Endometrium (tissue), 2 donors: ENCODE measurements at regions not wholly inside any gene's neighbourhood (a gene's known extent, or its start where the extent isn't known, plus 50 kb on each side); places are given as distances from the start of the nearest gene placed in this dataset.
"Not testable (repeated sequence)": the region's sequence is repeated elsewhere in the genome, so short reads cannot be mapped to it uniquely, and the experiment has no call there.

ENCODE experiments used
- FAIRE-seq: peaks from 2 replicates; lab custom pipeline; 2012; peaks lifted over from hg19 to GRCh38; lab: Jason Lieb, UNC
- donor health status: control.
- donor health status: control.

DNA sequence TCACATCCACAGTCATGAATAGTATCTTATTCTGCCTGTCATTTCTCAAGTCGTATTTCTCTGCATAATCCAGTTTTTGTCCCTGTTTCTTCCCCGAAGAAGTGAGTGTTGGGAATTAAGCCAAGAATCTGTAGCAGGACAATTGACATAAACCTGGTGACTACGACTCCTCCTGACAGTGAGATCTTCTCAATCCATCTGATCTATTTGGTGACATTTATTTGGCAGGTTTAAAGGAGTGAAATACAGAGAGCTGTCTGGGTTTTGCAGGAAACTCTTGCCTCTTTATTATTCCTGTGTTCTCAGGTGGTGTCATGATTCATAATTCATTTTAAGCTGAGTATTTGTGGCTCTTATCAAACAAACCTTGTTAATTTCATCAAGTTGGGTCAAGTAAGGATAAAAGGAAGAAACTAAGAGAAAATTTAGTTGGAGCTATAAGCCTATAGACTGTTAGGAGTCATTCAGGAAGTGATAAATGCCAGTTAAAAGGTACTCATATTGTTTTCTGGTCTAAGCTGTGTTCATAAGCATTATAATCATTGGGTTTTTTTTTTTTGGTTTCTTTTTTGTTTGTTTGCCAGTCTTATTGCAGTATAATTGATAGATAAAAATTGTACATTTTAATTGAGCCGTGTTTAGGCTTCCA, 95.9 kb upstream of the PCSK1 start:
- FAIRE-seq, result no peak

DNA sequence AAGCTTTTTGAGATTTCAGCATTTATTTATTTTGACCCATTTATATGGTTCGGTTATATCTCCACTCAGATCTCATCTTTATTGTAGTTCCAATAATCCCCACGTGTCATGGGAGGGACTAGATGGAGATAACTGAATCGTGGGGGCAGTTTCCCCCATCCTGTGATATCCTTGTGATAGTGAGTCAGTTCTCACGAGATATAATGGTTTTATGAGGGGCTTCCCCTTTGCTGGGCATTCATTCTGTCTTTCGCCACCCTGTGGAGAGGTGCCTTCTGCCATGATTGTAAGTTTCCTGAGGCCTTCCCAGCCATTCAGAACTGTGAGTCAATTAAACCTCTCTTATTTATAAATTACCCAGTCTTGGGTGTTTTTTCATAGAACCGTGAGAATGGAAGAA, 96.5 kb upstream of the PCSK1 start:
- FAIRE-seq, result no peak

DNA sequence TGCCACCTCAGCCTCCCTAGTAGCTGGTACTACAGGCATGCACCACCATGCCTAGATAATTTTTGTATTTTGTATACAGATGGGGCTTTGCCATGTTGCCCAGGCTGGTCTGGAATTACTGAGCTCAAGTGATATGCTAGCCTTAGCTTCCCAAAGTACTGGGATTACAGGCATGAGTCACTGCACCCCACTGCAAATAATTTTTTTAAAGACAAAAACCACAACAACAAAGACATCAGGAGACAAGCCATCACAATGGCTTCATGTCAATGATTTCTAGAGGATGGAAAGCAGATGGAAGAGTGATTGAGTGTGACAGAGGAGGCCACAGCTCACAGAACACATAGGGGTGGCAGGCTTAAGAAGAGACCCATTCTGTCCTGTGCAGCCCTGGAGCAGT, 97.9 kb upstream of the PCSK1 start:
- no peak for FAIRE-seq

DNA sequence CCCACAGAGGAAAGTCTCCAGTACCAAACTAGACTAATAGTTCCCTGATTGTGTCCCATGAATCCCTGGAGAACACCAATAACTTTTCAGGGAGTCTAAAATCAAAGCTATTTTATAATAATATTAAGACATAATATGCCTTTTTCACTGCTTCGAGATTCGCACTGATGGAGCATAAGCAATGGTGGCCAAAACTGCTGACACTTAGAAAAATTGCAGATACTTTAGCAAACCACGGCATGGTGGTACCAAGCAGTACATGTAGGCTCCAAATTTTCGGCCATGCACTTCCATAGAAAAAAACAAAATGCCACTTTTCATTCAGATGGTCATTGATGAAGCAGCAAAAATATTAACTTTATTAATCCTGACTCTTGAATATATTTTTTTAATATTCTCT, 100.3 kb upstream of the PCSK1 start:
- FAIRE-seq, result no peak

DNA sequence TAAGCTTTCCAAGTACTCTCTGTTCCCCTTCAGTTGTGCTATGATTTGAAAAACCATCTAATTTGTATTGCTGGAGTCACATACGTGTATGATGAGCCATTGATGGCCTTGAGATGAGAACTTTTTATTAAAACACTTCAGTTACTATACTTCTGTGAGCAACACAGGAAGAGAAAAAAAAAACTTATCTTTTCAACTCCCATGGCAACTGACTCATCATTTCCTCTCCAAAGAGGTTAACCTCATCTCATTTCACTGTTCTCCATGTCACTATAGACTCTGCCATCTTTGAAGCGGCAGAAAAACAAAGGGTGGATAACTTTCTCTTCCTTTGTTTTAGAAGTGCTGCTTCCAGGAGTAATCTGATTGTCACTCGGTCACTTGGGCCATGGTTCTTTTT, 104.3 kb upstream of the PCSK1 start:
- no peak for FAIRE-seq

DNA sequence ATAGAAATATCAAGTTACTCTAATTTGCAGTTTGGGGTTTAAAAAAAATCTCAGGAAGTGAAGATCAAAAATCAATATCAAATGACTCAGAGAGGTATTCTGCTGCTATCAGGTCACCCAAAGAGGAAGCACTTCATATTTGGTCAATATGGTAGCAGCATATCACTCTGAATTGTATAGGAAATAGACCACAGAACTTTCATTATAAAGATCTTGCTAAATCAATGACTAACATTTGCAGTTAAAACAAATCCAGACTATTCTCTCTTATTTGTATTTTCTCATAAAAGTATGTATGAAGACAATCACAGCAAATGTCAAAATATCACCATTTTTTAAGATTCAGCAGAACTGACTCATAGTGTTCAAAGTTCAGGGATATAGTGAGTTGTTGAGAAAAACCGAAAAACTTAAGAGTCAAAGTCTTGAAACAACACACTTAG, 105.8 kb upstream of the PCSK1 start:
- FAIRE-seq, result no peak

DNA sequence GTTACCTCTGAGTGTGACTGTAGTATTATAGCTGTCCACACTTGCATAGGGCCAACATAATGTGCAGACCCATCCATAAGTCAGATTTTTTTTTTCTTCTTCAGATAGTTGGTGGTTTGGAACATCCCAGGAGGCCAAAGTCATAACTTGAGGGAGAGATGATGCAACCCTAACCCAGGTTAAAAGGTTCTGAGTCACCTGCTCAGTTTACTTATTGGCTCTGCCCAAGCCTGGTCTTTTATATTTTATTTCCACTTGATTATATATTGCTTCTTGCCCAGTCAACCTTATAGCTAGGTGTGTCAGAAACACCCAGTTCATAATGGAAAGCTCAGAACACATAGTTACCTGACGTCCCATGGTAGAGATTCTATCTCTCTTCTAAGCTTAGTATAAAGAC, 113.1 kb upstream of the PCSK1 start:
- FAIRE-seq, result no peak

DNA sequence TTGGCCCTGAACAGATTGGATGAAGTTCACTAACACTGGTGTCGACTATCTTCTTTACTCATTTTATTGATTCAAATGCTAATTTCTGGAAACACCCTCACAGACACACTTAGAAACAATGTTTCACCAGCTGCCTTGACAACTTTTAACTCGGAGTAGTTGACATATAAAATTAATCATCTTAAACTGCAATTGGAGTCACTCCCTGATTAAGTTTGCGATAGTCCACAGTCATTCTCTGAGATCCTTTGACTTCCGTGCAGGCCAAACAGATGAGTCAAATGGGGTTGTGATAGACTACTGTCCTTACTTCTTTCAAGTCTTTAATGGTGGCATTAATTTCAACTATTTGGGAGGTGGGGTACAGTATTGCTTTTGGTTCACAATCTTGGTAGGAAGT, 114.4 kb upstream of the PCSK1 start:
- FAIRE-seq, result no peak

DNA sequence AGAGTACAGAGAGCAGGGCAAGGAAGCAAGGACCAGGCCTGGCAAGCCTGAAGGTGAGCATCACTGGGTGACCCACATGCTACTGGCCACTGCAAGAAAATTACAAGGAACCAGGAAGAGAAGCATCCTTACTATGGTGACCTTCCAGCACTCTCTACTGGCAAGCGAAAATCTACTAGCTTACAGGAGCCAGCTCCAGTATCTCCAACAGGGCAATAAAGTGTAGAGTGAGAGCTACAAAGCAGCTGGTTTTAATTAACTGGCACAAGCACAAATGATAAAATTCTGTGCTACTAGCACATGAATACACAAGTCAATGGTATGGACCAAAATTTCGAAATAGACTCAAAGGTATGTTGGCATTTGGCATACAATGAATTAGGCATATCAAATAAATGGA, 113.3 kb upstream of the CAST start:
- FAIRE-seq, result no peak

DNA sequence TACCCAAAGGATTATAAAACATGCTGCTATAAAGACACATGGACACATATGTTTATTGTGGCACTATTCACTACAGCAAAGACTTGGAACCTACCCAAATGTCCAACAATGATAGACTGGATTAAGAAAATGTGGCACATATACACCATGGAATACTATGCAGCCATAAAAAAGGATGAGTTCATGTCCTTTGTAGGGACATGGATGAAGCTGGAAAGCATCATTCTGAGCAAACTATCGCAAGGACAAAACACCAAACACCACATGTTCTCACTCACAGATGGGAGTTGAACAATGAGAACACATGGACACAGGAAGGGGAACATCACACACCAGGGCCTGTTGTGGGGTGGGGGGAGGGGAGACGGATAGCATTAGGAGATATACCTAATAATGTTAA, 101.3 kb upstream of the CAST start:
- FAIRE-seq, result not testable (repeated sequence)

DNA sequence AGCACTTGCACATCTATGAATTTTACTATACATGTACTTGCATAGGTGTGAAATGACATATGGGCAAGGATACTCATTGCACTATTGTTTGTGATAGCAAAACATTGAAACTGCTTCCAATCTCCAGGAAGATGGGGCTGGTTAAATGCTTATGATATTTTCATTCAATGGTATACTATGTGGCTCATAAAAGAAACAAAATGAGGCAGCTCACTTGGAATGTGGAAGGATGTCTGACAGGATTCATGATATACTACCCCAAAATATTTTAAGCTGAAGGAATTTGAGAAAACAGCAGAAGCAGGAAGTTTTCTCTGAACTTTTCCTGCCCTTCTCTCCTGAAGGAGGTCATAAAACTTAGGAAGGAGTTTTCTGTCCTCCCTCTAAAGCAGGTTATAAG, 99.6 kb upstream of the CAST start:
- no peak for FAIRE-seq

DNA sequence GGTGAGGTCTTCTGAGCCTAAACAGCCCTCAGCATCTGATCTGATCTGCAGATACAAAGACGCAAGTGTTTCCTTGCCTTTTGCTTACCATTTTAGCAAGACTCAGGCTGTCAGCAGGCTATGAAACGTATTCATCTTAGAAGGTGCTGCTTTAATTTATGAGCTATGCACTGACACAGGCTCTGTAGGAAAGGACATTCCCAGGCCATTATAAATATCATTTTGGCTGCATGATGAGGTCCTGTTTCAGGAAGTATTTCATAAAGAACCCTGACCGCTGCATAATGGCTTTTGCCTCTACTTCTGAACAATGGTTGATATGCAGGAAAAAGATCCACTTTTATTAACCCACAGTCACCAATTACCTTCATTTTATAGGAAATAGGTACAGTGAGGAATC, 98.4 kb upstream of the CAST start:
- no peak for FAIRE-seq

DNA sequence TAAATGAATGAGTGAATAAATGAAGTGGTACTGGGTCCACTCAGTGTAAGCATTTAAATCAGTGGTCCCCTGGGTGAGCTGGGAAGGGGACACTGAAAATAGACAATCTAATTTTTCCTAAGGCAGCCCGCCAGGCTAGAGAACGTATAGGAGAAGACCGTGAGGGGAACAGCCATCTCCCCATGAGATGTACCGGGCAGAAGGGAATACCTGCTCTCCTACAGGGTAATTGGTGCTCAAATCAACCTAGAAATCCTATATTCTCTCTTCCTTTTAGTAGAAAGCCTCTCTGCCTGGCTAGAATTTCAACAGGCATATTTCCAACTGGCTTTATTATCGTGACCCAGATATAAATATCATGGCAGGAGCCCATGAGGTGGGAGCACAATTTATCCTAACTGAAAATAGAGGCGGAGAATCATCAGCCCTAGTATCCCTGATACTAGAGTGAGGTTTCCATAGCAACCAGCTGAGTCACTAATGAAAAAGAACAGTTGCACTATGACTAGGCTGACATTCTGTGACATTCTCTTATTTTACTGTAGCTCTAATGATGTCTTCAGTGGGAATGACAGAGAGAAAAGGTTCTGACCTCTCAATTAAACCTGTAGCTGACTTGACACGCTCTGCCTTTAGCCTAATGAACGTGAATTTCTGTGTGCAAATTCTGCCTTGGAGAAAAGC, 96.5 kb upstream of the CAST start:
- FAIRE-seq, result no peak

DNA sequence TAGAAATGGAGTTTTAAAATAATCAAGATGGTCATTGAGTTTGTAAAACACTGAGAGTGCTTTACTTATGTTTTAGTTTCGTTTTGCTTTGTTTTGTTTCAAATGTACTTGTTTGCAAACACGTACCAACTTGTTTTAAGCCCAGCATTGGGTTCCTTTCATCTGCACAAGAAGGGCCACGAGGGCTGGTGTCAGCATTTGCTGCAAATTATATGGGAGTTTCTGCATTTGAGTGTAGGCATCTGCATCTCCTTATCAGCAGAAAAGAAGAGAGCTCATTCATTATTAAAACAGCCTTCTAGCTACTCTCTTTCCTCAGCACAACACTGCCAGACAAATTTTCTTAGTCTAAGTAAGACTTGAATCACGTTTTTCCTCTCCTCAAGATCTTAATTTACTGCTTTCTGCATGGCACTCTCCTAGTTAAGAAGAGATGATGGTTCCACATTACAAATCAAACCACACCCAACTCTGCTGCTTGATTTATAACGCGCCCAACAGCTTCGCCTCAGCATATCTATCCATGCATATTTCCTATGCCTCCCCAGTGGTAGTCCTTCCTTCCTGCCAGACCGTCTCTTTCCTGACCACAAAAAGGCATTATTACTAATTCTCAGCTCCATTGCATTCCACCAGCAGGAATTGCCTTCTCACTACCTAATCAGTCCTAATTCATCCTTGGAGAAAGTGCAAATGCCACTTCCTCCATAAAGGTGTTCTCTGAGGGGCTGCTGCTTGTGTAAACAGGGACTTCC, 95.2 kb upstream of the CAST start:
- FAIRE-seq, result no peak

DNA sequence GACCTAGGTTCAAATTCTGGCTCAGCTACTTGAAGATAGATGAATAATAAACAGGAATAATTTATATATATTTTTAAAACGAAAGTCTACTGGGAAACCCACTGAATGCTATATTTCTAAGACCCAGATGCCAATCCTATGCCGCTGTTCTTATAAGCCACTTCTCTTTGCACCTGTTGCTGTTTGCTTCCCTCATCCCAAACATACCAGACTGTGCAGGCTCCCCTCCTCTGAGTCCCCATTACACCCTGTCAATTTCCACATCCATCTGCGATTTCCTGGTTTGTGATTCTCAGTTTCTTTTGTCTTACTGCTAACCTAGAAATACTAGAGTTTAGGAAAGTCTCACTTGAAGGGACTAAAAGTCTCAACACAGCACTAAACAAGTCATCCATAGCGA, 92.8 kb upstream of the CAST start:
- no peak for FAIRE-seq

DNA sequence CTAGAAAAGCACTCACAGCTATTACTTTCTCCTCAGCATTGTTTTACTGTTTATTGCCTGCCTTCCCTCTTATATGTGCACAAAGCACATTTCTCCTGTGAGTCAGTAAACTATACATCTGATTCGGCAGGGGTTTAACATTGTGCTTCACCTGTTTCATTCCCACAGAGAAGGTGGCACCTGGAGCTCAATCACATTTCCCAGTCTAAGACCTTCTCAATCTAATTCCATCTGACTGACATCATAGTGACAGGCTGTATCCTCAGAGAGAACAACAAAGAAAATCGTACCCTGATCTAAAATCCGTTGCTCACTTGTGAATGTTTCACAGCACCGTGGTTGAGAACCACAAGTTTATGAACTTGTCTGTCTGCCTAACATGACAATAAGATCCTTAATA, 92.4 kb upstream of the CAST start:
- FAIRE-seq, result no peak

DNA sequence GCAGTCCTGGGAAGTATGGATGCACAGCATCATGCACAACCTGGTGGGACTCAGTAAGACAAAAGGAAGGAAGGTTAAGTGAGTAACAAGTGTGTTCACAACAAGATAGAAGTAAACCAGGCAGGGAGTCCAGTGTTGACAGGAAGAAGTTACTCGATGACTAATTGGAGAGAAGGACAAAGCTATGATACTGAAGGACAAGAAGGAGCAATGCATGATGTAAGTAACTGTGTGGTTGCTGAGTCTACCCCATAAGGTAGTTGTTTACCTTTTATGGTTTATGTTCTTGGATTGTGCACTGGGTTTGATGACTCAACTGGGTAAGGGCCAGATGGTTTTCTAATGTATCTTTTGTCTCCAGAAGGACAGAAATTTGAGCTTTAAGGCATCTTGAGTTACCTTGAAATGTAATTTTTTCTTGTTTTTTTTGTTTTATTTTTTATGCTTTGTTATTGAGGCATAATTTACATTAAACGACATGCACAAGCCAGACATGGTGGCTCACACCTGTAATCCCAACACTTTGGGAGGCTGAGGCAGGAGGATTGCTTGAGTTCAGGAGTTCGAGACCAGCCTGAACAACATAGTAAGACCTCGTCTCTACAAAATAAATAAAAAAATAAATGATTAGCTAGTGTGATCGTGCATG, 89.2 kb upstream of the CAST start:
- FAIRE-seq, result no peak

DNA sequence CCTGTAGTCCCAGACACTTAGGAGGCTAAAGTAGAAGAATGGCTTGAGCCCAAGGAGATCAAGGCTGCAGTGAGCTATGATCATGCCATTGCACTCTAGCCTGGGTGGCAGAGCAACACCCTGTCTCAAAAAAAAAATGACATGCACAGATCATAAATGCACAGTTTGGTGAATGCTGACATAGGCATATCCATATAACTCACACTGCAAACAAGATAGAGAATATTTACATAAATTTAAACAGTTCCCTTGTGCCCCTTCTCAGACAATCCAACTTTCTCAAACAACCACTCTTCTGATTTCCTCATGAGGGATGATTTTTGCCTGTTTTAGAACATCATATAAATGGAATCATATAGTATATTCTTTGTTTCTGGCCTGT, 88.7 kb upstream of the CAST start:
- FAIRE-seq, result no peak

DNA sequence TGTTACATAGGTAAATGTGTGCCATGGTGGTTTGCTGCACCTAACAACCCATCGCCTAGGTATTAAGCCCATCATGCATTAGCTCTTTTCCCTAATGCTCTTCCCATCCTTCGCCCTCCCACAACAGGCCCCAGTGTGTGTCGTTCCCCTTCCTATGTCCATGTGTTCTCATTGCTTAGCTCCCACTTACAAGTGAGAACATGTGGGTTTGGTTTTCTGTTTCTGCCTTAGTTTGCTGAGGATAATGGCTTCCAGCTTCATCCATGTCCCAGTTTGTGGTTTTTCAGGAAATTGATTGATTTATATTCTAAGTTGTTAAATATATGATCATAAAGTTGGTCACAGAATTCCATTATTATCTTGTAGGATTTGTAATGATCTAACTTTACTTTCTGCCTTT, 85.3 kb upstream of the CAST start:
- FAIRE-seq, result no peak

DNA sequence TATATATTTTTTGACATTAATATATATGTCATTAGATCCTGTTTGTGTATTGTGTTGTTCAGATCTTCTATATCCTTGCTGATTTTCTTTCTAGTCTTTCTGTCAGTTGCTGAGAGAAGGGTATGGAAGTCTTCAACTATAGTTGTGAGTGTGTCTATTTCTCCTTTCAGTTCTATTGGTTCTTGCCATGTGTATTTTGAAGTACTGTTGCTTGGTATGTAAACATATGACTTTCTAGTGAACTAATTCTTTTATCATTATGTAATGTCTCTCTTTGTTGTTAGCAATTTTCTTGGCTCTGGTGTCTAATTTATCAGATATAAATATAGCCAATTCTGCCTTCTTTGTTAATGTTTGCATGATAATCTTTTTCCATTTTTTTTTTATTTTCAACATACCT, 84.3 kb upstream of the CAST start:
- no peak for FAIRE-seq

DNA sequence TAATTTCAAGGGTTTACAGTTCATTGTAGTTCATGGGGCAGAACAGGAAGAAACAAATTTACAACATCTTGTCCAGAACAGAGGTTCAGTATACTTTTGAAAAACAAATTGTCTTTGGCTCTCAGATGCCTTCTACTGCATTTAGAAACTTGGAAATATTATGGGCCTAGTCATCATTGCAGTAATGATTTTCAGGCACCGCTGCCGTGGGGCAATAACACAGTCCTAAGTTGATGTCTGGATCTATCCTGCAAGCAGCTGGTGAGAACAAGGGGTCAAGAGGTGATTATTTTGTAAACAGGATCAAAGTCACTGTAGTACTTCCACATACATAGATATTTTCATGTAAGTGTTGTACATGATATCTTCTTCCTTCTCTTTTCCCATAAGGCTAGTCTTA, 82.5 kb upstream of the CAST start:
- FAIRE-seq, result no peak

DNA sequence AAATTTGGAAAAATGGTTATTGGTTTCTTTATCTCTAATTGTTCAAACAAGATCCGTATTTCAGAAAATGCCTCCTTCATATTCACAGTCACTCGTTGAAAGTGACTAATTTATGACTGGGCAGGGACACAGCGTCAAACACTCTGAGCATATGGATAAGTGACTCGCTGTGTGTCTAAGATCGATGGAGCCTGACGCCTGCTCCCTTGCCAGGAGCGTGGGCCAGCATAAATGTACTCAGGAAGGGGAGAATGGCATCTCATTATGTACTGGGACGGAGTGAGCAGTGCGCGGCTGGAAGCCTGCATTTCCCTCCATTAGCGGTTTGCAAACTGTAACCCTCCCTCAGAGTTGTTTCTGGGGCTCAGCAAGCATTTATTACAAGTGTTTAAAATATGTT, 79.8 kb upstream of the CAST start:
- FAIRE-seq, result no peak

DNA sequence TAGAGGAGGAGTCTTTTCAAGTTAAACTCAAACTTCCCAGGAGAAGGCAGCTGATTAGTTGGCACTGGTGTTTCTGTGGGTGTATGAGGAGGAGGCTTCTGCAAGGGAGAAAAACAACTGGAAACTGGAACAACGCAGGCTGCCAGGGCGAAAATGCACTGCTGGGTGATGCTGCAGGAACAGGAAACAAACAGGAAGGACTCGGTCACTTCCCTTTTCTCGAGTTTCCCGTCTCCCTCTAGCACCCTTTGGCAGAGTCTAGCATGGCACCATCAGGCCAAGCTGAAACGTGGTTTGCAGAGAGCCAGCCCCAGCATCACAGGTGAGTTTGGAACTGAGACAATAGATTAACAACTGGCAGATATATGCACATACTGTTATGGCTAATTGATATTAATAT, 77.5 kb upstream of the CAST start:
- no peak for FAIRE-seq
